OCI-LY7 (cell line): ENCODE measurements at regions not wholly inside any gene's neighbourhood (a gene's known extent, or its start where the extent isn't known, plus 50 kb on each side); places are given as distances from the start of the nearest gene placed in this dataset.

Source experiments
- EZH2phosphoT487 ChIP-seq: fragments of 200-600 bp; sonication (generic); IDR thresholded peaks from 2 replicates; pipeline ENCODE4 v1.6.1; 2018; ENCODE audit warnings: low read depth, borderline replicate concordance, mild to moderate bottlenecking, mixed run types, antibody characterized with exemption, low read length, moderate library complexity, mixed read lengths
- TF ChIP-seq, protein P1 (sequence below): fragments of 200-600 bp; sonication (generic); conservative IDR thresholded peaks from 2 replicates; pipeline ENCODE4 v1.5.1; 2014; ENCODE audit warnings: mild to moderate bottlenecking, antibody characterized with exemption, low read length, moderate library complexity, mixed read lengths

DNA sequence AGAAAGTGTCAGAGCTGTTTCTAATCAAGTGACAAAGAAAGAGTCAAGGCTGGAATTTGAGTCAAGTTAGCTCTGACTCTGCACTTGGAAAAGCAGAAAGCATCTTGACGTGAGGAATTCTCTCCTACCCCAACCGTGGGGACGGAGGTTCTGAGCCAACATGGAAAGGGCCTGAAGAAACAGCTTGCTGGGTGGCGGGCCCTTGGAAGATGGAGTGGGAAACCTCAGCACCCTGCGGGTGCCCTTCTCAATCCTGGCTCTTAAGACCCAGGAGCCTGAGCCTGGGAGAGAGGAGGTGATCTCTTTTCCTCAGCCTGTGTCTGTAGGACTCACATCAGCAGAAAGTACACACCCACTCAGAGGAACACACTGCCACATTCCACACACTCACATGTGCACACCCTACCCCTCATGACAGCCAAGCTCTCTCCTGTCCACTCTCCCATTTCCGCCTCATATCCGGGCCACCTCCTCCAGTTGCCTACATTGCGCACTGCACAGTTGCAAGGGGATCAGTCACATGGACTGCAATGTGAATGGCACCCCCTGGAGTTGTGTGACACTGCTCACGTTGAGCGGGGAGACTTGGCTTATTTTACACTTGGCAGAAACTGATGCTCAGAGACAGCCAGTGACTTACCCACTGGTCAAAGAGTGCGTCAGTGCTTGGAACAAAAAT, 101.5 kb upstream of the SLC6A6 start:
- TF ChIP-seq, protein P1, sequence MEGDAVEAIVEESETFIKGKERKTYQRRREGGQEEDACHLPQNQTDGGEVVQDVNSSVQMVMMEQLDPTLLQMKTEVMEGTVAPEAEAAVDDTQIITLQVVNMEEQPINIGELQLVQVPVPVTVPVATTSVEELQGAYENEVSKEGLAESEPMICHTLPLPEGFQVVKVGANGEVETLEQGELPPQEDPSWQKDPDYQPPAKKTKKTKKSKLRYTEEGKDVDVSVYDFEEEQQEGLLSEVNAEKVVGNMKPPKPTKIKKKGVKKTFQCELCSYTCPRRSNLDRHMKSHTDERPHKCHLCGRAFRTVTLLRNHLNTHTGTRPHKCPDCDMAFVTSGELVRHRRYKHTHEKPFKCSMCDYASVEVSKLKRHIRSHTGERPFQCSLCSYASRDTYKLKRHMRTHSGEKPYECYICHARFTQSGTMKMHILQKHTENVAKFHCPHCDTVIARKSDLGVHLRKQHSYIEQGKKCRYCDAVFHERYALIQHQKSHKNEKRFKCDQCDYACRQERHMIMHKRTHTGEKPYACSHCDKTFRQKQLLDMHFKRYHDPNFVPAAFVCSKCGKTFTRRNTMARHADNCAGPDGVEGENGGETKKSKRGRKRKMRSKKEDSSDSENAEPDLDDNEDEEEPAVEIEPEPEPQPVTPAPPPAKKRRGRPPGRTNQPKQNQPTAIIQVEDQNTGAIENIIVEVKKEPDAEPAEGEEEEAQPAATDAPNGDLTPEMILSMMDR, result no peak
- no peak for TF ChIP-seq EZH2phosphoT487
